Immature natural killer cell (primary cell): ENCODE measurements at regions not wholly inside any gene's neighbourhood (a gene's known extent, or its start where the extent isn't known, plus 50 kb on each side); places are given as distances from the start of the nearest gene placed in this dataset.
"Not testable (repeated sequence)": the region's sequence is repeated elsewhere in the genome, so short reads cannot be mapped to it uniquely, and the experiment has no call there.

Source experiments
- DNase-seq, 3 donors: peaks; one replicate each; pipeline ENCODE4 v3.0.0; 2022; ENCODE audit warnings: mixed read lengths in 1 of 3
- H3K27ac Mint-ChIP-seq, 6 donors: one replicate each; pipeline ENCODE4 v1.8.0; 2020; ENCODE audit warnings: mixed read lengths in 6 of 6, mild to moderate bottlenecking in 5 of 6, inconsistent platforms in 4 of 6, moderate library complexity in 3 of 6
- H3K27me3 Mint-ChIP-seq, 3 donors: one replicate each; pipeline ENCODE4 v1.8.0; 2020 to 2021; ENCODE audit warnings: low read depth in 3 of 3, mild to moderate bottlenecking in 3 of 3, mixed read lengths in 3 of 3, moderate library complexity in 3 of 3, inconsistent platforms in 1 of 3
- H3K36me3 Mint-ChIP-seq, 3 donors: one replicate each; pipeline ENCODE4 v1.8.0; 2020; ENCODE audit warnings: mixed read lengths in 3 of 3, inconsistent platforms in 2 of 3, mild to moderate bottlenecking in 2 of 3
- H3K4me1 Mint-ChIP-seq, 2 donors: one replicate each; pipeline ENCODE4 v1.8.0; 2020; ENCODE audit warnings: inconsistent platforms in 2 of 2, mild to moderate bottlenecking in 2 of 2, mixed read lengths in 2 of 2, moderate library complexity in 1 of 2
- H3K4me3 Mint-ChIP-seq, 5 donors: one replicate each; pipeline ENCODE4 v1.8.0; 2020; ENCODE audit warnings: mild to moderate bottlenecking in 5 of 5, mixed read lengths in 5 of 5, inconsistent platforms in 3 of 5, moderate library complexity in 3 of 5
- H3K9me3 Mint-ChIP-seq, 6 donors: one replicate each; pipeline ENCODE4 v1.8.0; 2020; ENCODE audit warnings: mild to moderate bottlenecking in 6 of 6, mixed read lengths in 6 of 6, inconsistent platforms in 4 of 6, moderate library complexity in 3 of 6

GRCh38 chr1:157254183-157254582 lies 116.0 kb upstream of the ETV3 start:
- peaks cover 0 to 14% (median 0%) of the 10 kb centered on the region in 3 donors for H3K27me3 Mint-ChIP-seq
- H3K4me3 Mint-ChIP-seq, DNase-seq, H3K27ac Mint-ChIP-seq, H3K36me3 Mint-ChIP-seq, H3K4me1 Mint-ChIP-seq: not testable (repeated sequence)
- peaks cover 0 to 10% (median under 1%) of the 10 kb centered on the region in 6 donors for H3K9me3 Mint-ChIP-seq

GRCh38 chr1:157252473-157252872 lies 114.3 kb upstream of the ETV3 start:
- Mint-ChIP-seq H3K27me3 (peaks cover 0 to 18% (median 5%) of the 10 kb centered on the region in 3 donors), H3K27ac (no peak overlapping the region), H3K4me3 (no peak overlapping the region), H3K4me1 (no peaks in the 10 kb centered on the region), H3K36me3 (no peaks in the 10 kb centered on the region), H3K9me3 (peaks cover 0 to 12% (median under 1%) of the 10 kb centered on the region in 6 donors)
- no peak for DNase-seq

- no peaks in the 10 kb centered on the region for H3K36me3 Mint-ChIP-seq
- no peaks in the 10 kb centered on the region for H3K4me1 Mint-ChIP-seq
- peaks cover 1 to 19% (median 5%) of the 10 kb centered on the region in 3 donors for H3K27me3 Mint-ChIP-seq
- no peak for DNase-seq
- no peak overlapping the region for H3K27ac Mint-ChIP-seq
- peaks cover 0 to 5% (median under 1%) of the 10 kb centered on the region in 6 donors for H3K9me3 Mint-ChIP-seq
- H3K4me3 Mint-ChIP-seq: no peak overlapping the region
Measured at GRCh38 chr1:157249739-157250138, 111.5 kb upstream of the ETV3 start.

GRCh38 chr1:157249326-157249725 lies 111.1 kb upstream of the ETV3 start:
- peaks cover 0 to 5% (median under 1%) of the 10 kb centered on the region in 6 donors for H3K9me3 Mint-ChIP-seq
- no peaks in the 10 kb centered on the region for H3K4me1 Mint-ChIP-seq
- no peak for DNase-seq
- H3K27me3 Mint-ChIP-seq: peaks cover 1 to 21% (median 5%) of the 10 kb centered on the region in 3 donors
- H3K36me3 Mint-ChIP-seq: no peaks in the 10 kb centered on the region
- no peak overlapping the region for H3K27ac Mint-ChIP-seq
- H3K4me3 Mint-ChIP-seq: no peak overlapping the region

GRCh38 chr1:157247764-157248049 lies 109.5 kb upstream of the ETV3 start:
- DNase-seq, H3K4me3 Mint-ChIP-seq, H3K27ac Mint-ChIP-seq, H3K9me3 Mint-ChIP-seq, H3K36me3 Mint-ChIP-seq, H3K4me1 Mint-ChIP-seq: not testable (repeated sequence)
- H3K27me3 Mint-ChIP-seq: peaks cover 1 to 18% (median 6%) of the 10 kb centered on the region in 3 donors

- no peak overlapping the region for H3K4me3 Mint-ChIP-seq
- peaks cover 1 to 18% (median 6%) of the 10 kb centered on the region in 3 donors for H3K27me3 Mint-ChIP-seq
- no peak overlapping the region for H3K27ac Mint-ChIP-seq
- H3K36me3 Mint-ChIP-seq: no peaks in the 10 kb centered on the region
- no peaks in the 10 kb centered on the region for H3K4me1 Mint-ChIP-seq
- peaks cover 0 to 3% (median 0%) of the 10 kb centered on the region in 6 donors for H3K9me3 Mint-ChIP-seq
- DNase-seq: no peak
Measured at GRCh38 chr1:157247005-157247763, 109.0 kb upstream of the ETV3 start.

GRCh38 chr1:157245823-157246222 lies 107.6 kb upstream of the ETV3 start:
- Mint-ChIP-seq H3K9me3 (peaks cover 0 to 3% (median 0%) of the 10 kb centered on the region in 6 donors), H3K4me1 (no peaks in the 10 kb centered on the region), H3K27ac (no peak overlapping the region), H3K4me3 (no peak overlapping the region), H3K27me3 (peaks cover 6 to 16% (median 7%) of the 10 kb centered on the region in 3 donors), H3K36me3 (no peaks in the 10 kb centered on the region)
- DNase-seq: no peak

- no peak overlapping the region for H3K4me3 Mint-ChIP-seq
- peaks cover 4 to 8% (median 8%) of the 10 kb centered on the region in 3 donors for H3K27me3 Mint-ChIP-seq
- H3K9me3 Mint-ChIP-seq: peaks cover 0 to 2% (median 0%) of the 10 kb centered on the region in 6 donors
- no peaks in the 10 kb centered on the region for H3K36me3 Mint-ChIP-seq
- DNase-seq: no peak
- H3K4me1 Mint-ChIP-seq: no peaks in the 10 kb centered on the region
- no peak overlapping the region for H3K27ac Mint-ChIP-seq
Measured at GRCh38 chr1:157241185-157241538, 103.0 kb upstream of the ETV3 start.

GRCh38 chr1:157240495-157241184 lies 102.4 kb upstream of the ETV3 start:
- H3K4me3 Mint-ChIP-seq: no peak overlapping the region
- H3K4me1 Mint-ChIP-seq: no peaks in the 10 kb centered on the region
- peaks cover 0 to under 1% (median 0%) of the 10 kb centered on the region in 6 donors for H3K9me3 Mint-ChIP-seq
- no peak overlapping the region for H3K27ac Mint-ChIP-seq
- no peaks in the 10 kb centered on the region for H3K36me3 Mint-ChIP-seq
- peaks cover 4 to 8% (median 6%) of the 10 kb centered on the region in 3 donors for H3K27me3 Mint-ChIP-seq
- DNase-seq: no peak

- H3K27ac Mint-ChIP-seq: no peak overlapping the region
- DNase-seq: no peak
- no peaks in the 10 kb centered on the region for H3K36me3 Mint-ChIP-seq
- H3K4me3 Mint-ChIP-seq: no peak overlapping the region
- H3K27me3 Mint-ChIP-seq: peaks cover 4 to 8% (median 4%) of the 10 kb centered on the region in 3 donors
- peaks cover 0 to 1% (median 0%) of the 10 kb centered on the region in 6 donors for H3K9me3 Mint-ChIP-seq
- no peaks in the 10 kb centered on the region for H3K4me1 Mint-ChIP-seq
Measured at GRCh38 chr1:157239936-157240335, 101.7 kb upstream of the ETV3 start.

GRCh38 chr1:157238585-157238984 lies 100.4 kb upstream of the ETV3 start:
- peaks cover 0 to 1% (median 0%) of the 10 kb centered on the region in 6 donors for H3K9me3 Mint-ChIP-seq

GRCh38 chr1:157237981-157238380 lies 99.8 kb upstream of the ETV3 start:
- H3K4me1 Mint-ChIP-seq: no peaks in the 10 kb centered on the region
- H3K27me3 Mint-ChIP-seq: peaks cover 0 to 8% (median 3%) of the 10 kb centered on the region in 3 donors
- no peak overlapping the region for H3K4me3 Mint-ChIP-seq
- DNase-seq: no peak
- peaks cover 0 to 1% (median 0%) of the 10 kb centered on the region in 6 donors for H3K9me3 Mint-ChIP-seq
- H3K36me3 Mint-ChIP-seq: no peaks in the 10 kb centered on the region
- no peak overlapping the region for H3K27ac Mint-ChIP-seq

More at GRCh38 chr1:157238585-157238984, 100.4 kb upstream of the ETV3 start:
- H3K36me3 Mint-ChIP-seq: no peaks in the 10 kb centered on the region
- DNase-seq: no peak
- H3K27ac Mint-ChIP-seq: no peak overlapping the region
- no peak overlapping the region for H3K4me3 Mint-ChIP-seq
- peaks cover 0 to 8% (median 4%) of the 10 kb centered on the region in 3 donors for H3K27me3 Mint-ChIP-seq
- no peaks in the 10 kb centered on the region for H3K4me1 Mint-ChIP-seq

GRCh38 chr1:157237522-157237921 lies 99.3 kb upstream of the ETV3 start:
- no peak for DNase-seq
- H3K9me3 Mint-ChIP-seq: peaks cover 0 to 1% (median 0%) of the 10 kb centered on the region in 6 donors
- H3K27ac Mint-ChIP-seq: no peak overlapping the region
- no peaks in the 10 kb centered on the region for H3K36me3 Mint-ChIP-seq
- no peak overlapping the region for H3K4me3 Mint-ChIP-seq
- H3K4me1 Mint-ChIP-seq: no peaks in the 10 kb centered on the region
- H3K27me3 Mint-ChIP-seq: peaks cover 0 to 8% (median 3%) of the 10 kb centered on the region in 3 donors

- no peaks in the 10 kb centered on the region for H3K4me1 Mint-ChIP-seq
Measured at GRCh38 chr1:157236072-157236471, 97.9 kb upstream of the ETV3 start.

More at GRCh38 chr1:157236072-157236471, 97.9 kb upstream of the ETV3 start:
- H3K36me3 Mint-ChIP-seq: no peaks in the 10 kb centered on the region
- H3K9me3 Mint-ChIP-seq: peaks cover 0 to 1% (median 0%) of the 10 kb centered on the region in 6 donors
- H3K4me3 Mint-ChIP-seq: no peak overlapping the region
- DNase-seq: no peak
- H3K27me3 Mint-ChIP-seq: peaks cover 0 to 4% (median 3%) of the 10 kb centered on the region in 3 donors
- H3K27ac Mint-ChIP-seq: no peak overlapping the region
